Natural killer cell treated with Interleukin-12 subunit alpha and Interleukin-12 subunit beta and Interleukin-15 and Interleukin-18, amount 100 ng/mL, for 72 hours (primary cell): ENCODE measurements at regions not wholly inside any gene's neighbourhood (a gene's known extent, or its start where the extent isn't known, plus 50 kb on each side); places are given as distances from the start of the nearest gene placed in this dataset.

ENCODE experiments used
- ATAC-seq, 2 donors: fragments of 150-1000 bp; cut with Tn5 transposase in 1 of 2; sonication (Bioruptor Pico), chemical (Tn5 transposase) in 1 of 2; 2 replicates each; pipeline ENCODE4 v1.10.0; 2021
- DNase-seq: peaks from one replicate; pipeline ENCODE4 v3.0.0; 2022; ENCODE audit warnings: low spot score
- H3K27ac Mint-ChIP-seq, 2 donors: 1 replicate in 1 of 2; 2 replicates in 1 of 2; pipeline ENCODE4 v1.8.0; 2022; ENCODE audit warnings: mixed read lengths in 2 of 2, mild to moderate bottlenecking in 1 of 2, moderate library complexity in 1 of 2
- H3K27me3 Mint-ChIP-seq, 2 donors: 1 replicate in 1 of 2; 2 replicates in 1 of 2; pipeline ENCODE4 v1.8.0; 2022; ENCODE audit warnings: mixed read lengths in 2 of 2
- H3K36me3 Mint-ChIP-seq: one replicate; pipeline ENCODE4 v1.8.0; 2022; ENCODE audit warnings: mixed read lengths
- H3K4me1 Mint-ChIP-seq, 2 donors: 1 replicate in 1 of 2; 2 replicates in 1 of 2; pipeline ENCODE4 v1.8.0; 2022; ENCODE audit warnings: low read depth in 2 of 2, mixed read lengths in 2 of 2, mild to moderate bottlenecking in 1 of 2
- H3K4me3 Mint-ChIP-seq: one replicate; pipeline ENCODE4 v1.8.0; 2022; ENCODE audit warnings: mixed read lengths
- H3K9me3 Mint-ChIP-seq: 2 replicates; pipeline ENCODE4 v1.8.0; 2022; ENCODE audit warnings: mixed read lengths

DNA sequence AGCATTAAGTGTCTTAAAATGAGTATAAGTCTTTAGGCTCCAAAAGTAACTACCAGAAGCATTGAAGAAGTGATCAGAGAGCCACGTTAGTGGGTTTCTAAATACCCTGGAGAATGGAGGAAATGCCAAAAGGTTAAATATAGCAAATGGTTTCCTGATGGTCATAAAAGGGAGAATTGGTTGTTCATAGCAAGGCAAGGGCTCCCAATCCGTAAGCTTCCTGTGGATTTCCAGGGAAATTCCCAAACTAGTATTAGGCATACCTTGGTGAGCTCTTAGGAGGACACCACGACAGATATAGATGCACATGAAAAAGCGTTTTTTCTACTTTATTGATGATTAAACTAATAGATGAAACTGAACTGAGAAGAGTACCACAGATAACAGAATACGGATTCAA, 410.9 kb downstream of the FOXO1 start:
- peaks cover 6 to 7% of the 10 kb centered on the region in 2 donors for H3K4me1 Mint-ChIP-seq
- ATAC-seq = no peak

DNA sequence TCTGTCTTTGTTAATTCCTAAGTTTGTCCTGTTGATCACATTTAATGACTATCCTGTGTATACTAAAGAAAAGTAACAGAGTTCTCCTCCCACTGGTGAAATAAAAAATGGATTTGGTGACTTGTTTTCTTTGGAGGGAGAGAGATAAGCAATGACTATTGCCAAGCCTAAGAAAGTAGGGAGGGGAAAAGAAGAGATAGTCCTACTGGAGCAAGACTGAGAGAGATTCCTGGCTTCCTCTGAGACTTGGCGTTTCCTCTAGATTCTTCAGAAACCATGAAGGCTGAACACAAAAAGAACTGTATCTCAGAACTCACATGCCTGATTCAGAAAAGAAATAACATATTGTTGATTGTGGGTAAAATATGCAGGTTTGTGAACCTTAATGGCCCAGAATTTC, 406.5 kb downstream of the FOXO1 start:
- no peaks in the 10 kb centered on the region for H3K9me3 Mint-ChIP-seq
- no peaks in the 10 kb centered on the region for H3K36me3 Mint-ChIP-seq
- no peak overlapping the region for H3K27ac Mint-ChIP-seq
- peaks cover 20 to 26% of the 10 kb centered on the region in 2 donors for H3K27me3 Mint-ChIP-seq
- ATAC-seq (no peak), DNase-seq (no peak)
- no peaks in the 10 kb centered on the region for H3K4me1 Mint-ChIP-seq
- H3K4me3 Mint-ChIP-seq = no peak overlapping the region

More for the DNA sequence above, 410.9 kb downstream of the FOXO1 start:
- H3K27ac Mint-ChIP-seq = no peak overlapping the region
- H3K27me3 Mint-ChIP-seq = peaks cover 9 to 10% of the 10 kb centered on the region in 2 donors
- no peaks in the 10 kb centered on the region for H3K36me3 Mint-ChIP-seq
- no peak overlapping the region for H3K4me3 Mint-ChIP-seq
- no peaks in the 10 kb centered on the region for H3K9me3 Mint-ChIP-seq
- no peak for DNase-seq

DNA sequence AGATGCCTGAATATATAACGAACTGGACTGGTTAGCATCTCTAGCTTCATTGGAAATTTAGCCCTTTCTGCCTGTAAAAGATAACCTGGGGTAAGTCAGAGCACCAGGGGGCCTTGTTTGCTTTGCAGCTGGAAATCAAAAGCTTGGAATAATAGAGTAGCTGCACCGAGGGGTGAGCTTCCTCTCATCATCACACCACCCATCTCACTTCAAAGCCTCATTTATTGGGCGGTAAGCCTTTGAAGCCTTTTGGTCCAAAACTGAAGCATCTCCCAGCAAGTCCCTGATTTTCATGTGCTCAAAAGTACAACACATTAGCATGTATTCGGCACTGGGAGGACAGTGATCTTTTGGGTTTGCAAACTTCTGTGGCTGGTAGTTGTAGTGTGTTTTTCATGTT, 405.1 kb downstream of the FOXO1 start:
- no peak overlapping the region for H3K4me3 Mint-ChIP-seq
- H3K9me3 Mint-ChIP-seq = no peaks in the 10 kb centered on the region
- no peaks in the 10 kb centered on the region for H3K4me1 Mint-ChIP-seq
- peaks cover 19 to 26% of the 10 kb centered on the region in 2 donors for H3K27me3 Mint-ChIP-seq
- H3K36me3 Mint-ChIP-seq = no peaks in the 10 kb centered on the region
- no peak for DNase-seq
- H3K27ac Mint-ChIP-seq = no peak overlapping the region
- ATAC-seq = no peak

DNA sequence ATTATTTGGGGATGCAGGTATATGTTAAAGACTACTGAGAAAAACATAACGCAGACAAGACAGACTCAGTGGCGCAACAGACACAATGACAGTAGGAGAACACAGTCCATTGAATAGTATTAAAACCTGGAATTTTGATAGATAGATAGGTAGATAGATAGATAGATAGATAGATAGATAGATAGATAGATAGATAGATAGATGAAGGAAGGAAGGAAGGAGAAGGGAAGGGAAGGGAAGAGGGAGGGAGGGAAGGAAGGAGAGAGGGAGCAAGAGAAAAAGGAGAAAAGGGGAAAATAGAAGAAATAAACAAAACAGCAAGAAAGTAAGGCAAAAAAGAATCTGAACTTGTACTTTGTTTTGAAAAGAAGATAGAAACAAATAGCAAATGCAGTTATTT, 404.5 kb downstream of the FOXO1 start:
- Mint-ChIP-seq H3K4me3 (no peak overlapping the region), H3K27me3 (peaks cover 16 to 26% of the 10 kb centered on the region in 2 donors), H3K9me3 (no peaks in the 10 kb centered on the region)

DNA sequence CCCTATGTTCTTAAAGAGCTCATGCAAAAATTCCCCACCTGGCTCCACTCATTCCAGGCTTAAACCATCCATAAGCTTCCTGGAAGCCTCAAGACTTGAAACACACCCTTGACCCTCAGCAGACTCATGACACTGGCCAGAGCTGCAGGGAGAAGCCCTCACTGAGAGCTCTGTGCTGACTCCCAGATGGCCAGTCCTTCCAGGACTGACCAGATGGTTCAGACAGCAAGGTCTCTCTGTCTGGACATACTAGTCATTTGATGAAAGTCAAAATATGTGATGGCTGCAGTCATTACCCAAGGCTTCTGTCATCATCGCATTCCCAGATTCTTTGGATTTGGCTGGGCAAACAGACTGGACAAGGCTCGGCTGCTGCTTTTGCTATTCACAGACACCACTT, 397.4 kb downstream of the FOXO1 start:
- H3K4me1 Mint-ChIP-seq = peaks cover 10 to 13% of the 10 kb centered on the region in 2 donors
- DNase-seq (no peak), ATAC-seq (no peak)
- H3K36me3 Mint-ChIP-seq = no peaks in the 10 kb centered on the region
- no peak overlapping the region for H3K4me3 Mint-ChIP-seq
- H3K27ac Mint-ChIP-seq = no peak overlapping the region
- no peaks in the 10 kb centered on the region for H3K9me3 Mint-ChIP-seq
- peaks cover 11 to 14% of the 10 kb centered on the region in 2 donors for H3K27me3 Mint-ChIP-seq

More for the DNA sequence above, 404.5 kb downstream of the FOXO1 start:
- DNase-seq (no peak), ATAC-seq (no peak)
- Mint-ChIP-seq H3K27ac (no peak overlapping the region), H3K4me1 (no peaks in the 10 kb centered on the region), H3K36me3 (no peaks in the 10 kb centered on the region)

DNA sequence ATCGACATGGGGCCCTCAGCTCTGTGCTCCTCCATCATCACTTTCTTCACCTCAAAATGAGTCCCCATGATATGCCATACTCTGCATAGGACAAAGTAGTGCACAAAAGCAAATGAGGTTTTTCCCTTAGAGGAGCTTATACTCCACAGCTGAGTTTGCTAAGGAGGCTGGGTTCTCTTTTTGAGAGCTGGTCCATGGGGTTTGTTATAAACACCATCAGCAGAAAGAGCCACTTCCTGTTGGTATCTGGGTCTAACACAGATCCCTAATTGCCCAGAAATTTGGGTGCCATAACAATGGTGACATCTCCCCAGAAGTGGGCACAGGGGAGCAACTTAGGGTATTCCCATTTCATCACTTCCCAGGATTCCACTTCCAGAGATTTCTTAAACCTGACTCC, 395.7 kb downstream of the FOXO1 start:
- H3K36me3 Mint-ChIP-seq = no peaks in the 10 kb centered on the region
- peaks cover 10 to 13% of the 10 kb centered on the region in 2 donors for H3K4me1 Mint-ChIP-seq
- DNase-seq (no peak), ATAC-seq (no peak)
- H3K27ac Mint-ChIP-seq = no peak overlapping the region
- H3K9me3 Mint-ChIP-seq = no peaks in the 10 kb centered on the region
- no peak overlapping the region for H3K4me3 Mint-ChIP-seq
- H3K27me3 Mint-ChIP-seq = peaks cover 5 to 10% of the 10 kb centered on the region in 2 donors

DNA sequence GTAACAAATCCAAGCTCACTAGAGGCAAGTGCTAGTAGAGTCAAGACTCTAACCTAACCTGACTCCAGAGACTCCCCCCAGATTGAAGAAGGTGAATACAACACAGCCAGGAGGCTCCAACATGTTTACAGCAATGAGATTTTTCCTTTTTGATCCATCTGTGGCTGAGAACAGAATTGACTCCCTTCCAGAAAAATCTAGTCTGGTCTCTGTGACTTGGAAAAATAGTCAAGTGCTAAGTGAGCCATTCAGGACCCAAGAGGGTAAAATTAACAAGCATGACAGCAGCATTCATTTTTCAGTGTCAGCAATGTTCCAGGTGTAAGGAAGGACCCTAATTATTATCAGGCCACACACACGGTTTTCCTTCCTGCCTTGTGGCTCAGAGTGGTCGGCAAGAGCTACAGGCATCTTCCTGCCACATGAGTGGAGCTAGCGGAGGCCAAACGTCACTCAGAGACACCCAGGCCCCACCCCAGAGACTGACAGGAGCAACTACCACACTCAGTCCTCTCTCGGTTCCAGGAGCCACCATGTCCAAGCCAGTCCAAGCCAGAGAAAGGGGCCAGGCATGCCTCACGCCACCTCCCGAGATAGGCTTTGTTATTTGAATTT, 395.1 kb downstream of the FOXO1 start:
- Mint-ChIP-seq H3K9me3 (no peaks in the 10 kb centered on the region), H3K27ac (no peak overlapping the region), H3K4me3 (no peak overlapping the region), H3K36me3 (no peaks in the 10 kb centered on the region), H3K27me3 (peaks cover 5 to 10% of the 10 kb centered on the region in 2 donors), H3K4me1 (peaks cover 10 to 13% of the 10 kb centered on the region in 2 donors)
- ATAC-seq (no peak), DNase-seq (no peak)

DNA sequence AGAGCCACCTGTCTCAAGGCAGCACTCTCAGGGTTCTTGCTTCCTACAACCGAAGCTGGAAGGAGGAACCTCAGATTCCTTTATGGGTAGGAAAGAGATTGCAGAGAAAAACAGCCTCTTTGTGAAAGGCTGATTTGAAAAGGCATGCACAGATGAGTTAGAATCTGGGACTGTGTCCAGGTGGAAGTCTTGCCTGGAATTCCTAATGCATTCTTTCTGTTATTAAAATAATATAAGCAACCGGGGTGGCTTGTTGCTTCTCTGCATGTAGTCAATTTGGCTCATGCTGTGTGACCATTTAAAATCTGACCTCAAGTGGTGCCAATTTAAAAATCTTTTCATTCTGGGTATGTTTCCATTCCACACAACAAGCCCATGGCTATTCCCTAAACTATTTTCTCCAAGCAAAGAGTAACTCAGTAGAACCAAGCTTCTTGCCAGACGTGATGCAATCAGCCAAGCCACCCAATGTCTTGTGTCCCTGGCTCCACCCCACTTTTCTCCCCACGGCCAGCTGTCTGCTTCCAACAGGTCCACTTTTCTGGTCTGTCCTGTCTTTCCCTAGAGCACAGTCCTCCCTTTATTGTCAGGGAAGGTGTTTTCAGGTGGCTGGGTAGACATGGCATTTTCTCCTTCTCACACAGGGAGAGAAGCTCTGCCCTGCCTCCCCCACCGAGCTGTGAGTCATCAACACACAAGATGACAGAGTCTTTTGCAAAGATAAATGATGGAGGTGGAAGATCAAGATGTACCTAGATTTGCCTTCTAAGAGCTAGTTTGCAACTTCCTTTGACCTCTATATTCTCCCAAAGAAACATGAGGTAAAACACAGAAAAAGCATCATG, 394.3 kb downstream of the FOXO1 start:
- ATAC-seq (no peak), DNase-seq (no peak)
- peaks cover 10 to 13% of the 10 kb centered on the region in 2 donors for H3K4me1 Mint-ChIP-seq
- H3K9me3 Mint-ChIP-seq = no peaks in the 10 kb centered on the region
- no peak overlapping the region for H3K4me3 Mint-ChIP-seq
- peaks cover 4 to 12% of the 10 kb centered on the region in 2 donors for H3K27me3 Mint-ChIP-seq
- H3K36me3 Mint-ChIP-seq = no peaks in the 10 kb centered on the region
- H3K27ac Mint-ChIP-seq = no peak overlapping the region

DNA sequence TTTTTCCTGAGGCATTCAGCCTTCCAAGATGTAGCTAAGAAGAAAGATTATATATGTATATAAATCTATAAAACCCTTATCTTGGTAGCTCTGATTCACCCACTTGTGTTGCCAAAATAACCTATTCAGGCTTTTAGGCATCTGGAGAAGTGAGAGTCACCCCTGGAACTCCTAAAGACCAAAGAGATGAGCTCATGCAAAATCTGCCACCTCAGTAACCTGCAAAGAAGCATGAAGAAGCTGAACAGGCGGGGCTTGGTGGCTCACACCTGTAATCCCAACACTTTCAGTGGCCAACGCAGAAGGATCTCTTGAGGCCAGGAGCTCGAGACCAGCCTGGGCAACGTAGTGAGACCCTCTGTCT, 393.7 kb downstream of the FOXO1 start:
- no peak for DNase-seq
- no peak overlapping the region for H3K27ac Mint-ChIP-seq
- no peaks in the 10 kb centered on the region for H3K9me3 Mint-ChIP-seq
- H3K27me3 Mint-ChIP-seq = peaks cover 2 to 11% of the 10 kb centered on the region in 2 donors
- H3K4me1 Mint-ChIP-seq = peaks cover 10 to 13% of the 10 kb centered on the region in 2 donors
- no peak for ATAC-seq
- no peak overlapping the region for H3K4me3 Mint-ChIP-seq
- H3K36me3 Mint-ChIP-seq = no peaks in the 10 kb centered on the region

DNA sequence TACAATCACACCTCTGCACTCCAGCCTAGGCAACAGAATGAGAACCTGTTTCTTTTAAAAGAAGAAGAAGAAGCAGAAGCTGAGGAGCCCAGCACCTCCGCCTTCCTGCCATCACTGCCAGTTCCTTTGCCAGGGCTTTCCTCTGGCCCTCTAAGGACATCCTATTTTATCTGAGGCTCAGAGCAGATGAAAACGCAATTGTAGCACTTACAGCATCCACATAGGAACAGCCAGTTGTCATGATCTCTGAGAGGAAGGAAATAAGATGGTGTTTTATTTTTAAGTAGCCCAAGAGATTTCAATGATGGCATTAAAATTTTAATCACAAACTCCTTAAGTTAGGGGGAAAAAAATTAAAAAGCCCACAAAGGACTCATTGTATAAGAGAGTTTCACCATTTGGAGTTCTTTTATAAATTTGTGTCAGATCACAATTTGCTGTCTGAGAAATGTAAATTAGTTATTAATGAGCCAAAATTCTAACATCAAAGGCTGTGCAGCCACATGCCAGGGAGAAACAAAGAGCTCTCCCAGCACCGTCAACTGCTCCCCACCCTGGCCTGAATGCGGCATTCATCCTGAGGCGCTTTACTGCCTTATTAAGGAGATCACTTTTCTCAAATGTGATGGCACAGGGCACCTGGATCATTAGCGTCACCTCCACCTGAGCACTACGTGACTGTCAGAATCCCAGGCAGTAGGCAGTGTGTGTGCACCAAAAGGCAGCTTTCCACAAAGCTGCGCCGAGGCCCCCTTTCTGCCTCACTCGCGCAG, 393.0 kb downstream of the FOXO1 start:
- no peaks in the 10 kb centered on the region for H3K36me3 Mint-ChIP-seq

DNA sequence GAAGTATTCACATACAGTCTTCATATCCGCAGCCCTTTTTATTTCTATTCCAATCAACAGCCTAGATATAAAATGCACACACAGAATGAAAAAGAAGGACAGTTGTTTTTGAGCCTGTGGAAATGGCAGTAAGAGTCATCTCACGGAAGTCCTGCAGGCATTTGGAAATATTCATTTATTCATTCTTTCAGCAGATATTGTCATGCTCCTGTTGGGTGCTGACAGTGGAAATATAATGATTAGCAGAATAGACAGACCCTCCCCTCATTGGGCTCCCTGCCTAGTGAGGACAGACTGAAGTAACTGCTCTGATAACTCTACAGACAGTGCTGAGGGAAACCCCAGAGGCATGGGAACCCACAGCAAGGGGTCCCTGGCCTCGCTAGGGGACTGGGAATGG, 392.3 kb downstream of the FOXO1 start:
- H3K27ac Mint-ChIP-seq = no peak overlapping the region
- ATAC-seq = no peak
- no peak for DNase-seq
- H3K27me3 Mint-ChIP-seq = peaks cover 5 to 14% of the 10 kb centered on the region in 2 donors
- H3K4me3 Mint-ChIP-seq = no peak overlapping the region
- no peaks in the 10 kb centered on the region for H3K36me3 Mint-ChIP-seq
- H3K4me1 Mint-ChIP-seq = peaks cover 10 to 13% of the 10 kb centered on the region in 2 donors
- no peaks in the 10 kb centered on the region for H3K9me3 Mint-ChIP-seq

More for the DNA sequence above, 393.0 kb downstream of the FOXO1 start:
- no peak for DNase-seq
- no peak for ATAC-seq
- Mint-ChIP-seq H3K4me1 (peaks cover 10 to 13% of the 10 kb centered on the region in 2 donors), H3K9me3 (no peaks in the 10 kb centered on the region), H3K27ac (no peak overlapping the region), H3K27me3 (peaks cover 5 to 13% of the 10 kb centered on the region in 2 donors), H3K4me3 (no peak overlapping the region)

DNA sequence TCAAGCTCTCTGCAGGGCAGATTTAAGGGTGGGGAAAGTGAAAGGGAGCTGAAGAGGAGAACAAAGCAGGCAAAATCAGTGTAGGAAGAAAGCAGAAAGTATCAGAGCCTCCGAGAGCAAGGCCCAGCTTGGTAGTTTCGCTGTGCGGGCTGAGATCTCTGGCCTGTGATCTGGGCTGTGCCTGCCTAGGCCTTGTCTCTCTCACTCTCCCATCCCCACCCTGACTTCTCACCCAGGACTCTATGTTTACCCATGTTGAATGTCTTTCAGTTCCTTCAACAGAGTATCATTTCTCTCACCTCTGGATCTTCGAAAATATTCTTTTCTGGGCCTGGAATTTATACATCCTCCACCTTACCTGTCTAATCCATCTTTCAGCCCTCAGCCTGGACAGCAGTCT, 391.3 kb downstream of the FOXO1 start:
- Mint-ChIP-seq H3K9me3 (no peaks in the 10 kb centered on the region), H3K36me3 (no peaks in the 10 kb centered on the region), H3K4me1 (peaks cover 10 to 13% of the 10 kb centered on the region in 2 donors)

DNA sequence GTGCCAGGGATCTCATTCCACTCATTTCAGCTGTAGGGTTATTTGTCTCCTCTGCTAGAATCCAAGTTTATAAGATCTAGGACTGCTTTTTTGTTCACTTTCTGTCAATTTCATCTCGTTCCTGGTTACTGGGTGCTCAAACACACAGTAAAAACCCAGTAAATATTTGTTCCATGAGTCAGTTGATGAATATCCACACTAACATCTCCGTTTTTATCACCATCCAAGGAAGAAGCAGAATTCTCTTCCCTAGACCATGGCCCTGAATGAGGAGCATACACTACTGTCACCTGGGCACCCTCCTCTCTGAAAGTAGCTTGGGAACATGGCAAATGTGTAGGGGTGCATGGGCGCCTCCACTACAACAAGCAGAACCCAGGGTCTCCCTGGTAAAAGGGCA, 390.8 kb downstream of the FOXO1 start:
- DNase-seq (no peak), ATAC-seq (no peak)
- Mint-ChIP-seq H3K27me3 (peaks cover 7 to 14% of the 10 kb centered on the region in 2 donors), H3K4me3 (no peak overlapping the region), H3K4me1 (peaks cover 8 to 10% of the 10 kb centered on the region in 2 donors), H3K36me3 (no peaks in the 10 kb centered on the region), H3K27ac (no peak overlapping the region), H3K9me3 (no peaks in the 10 kb centered on the region)

More for the DNA sequence above, 391.3 kb downstream of the FOXO1 start:
- ATAC-seq (peak in 1 of 2 donors; percentile 5), DNase-seq (no peak)
- Mint-ChIP-seq H3K27ac (no peak overlapping the region), H3K4me3 (no peak overlapping the region), H3K27me3 (peaks cover 5 to 14% of the 10 kb centered on the region in 2 donors)

DNA sequence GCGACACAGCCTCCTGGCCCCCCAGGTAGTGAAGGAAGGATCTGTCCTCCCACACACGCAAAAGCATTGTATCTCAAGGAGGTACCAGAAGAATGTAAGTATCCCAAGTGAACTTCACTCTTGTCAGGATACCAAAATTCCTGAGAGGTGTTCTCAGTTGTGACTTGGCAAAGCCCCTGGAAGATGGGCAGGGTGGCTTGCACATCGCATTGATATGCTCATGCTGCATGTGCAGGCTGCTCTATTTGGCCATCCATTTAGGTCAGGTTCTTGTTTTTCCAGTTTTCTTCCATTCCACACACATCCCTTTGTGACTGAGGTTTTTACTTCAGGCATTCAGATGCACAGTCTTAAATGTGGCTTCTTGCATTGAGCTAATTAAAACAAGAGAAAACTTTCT, 382.8 kb downstream of the FOXO1 start:
- H3K4me1 Mint-ChIP-seq = no peaks in the 10 kb centered on the region
- ATAC-seq = no peak

More for the DNA sequence above, 382.8 kb downstream of the FOXO1 start:
- Mint-ChIP-seq H3K9me3 (no peaks in the 10 kb centered on the region), H3K36me3 (no peaks in the 10 kb centered on the region), H3K27ac (no peak overlapping the region), H3K27me3 (peaks cover 0 to 6% of the 10 kb centered on the region in 2 donors), H3K4me3 (no peak overlapping the region)
- DNase-seq = no peak
